ENCODE measurements at regions not wholly inside any gene's neighbourhood (a gene's known extent, or its start where the extent isn't known, plus 50 kb on each side); places are given as distances from the start of the nearest gene placed in this dataset.
A peak's percentile ranks its signal among the peaks of the same experiment; 100 is the strongest.

- no peak overlapping the region for H4K5ac ChIP-seq (ENCODE audit: insufficient read length, low read depth, low read length)
- H2BK120ac ChIP-seq (ENCODE audit: low read depth, low read length, poor library complexity, severe bottlenecking), result no peak overlapping the region
- TF ChIP-seq CTCF (conservative IDR thresholded peaks at IDR 0.05), result peak; percentile 70
- no peak overlapping the region for H4K8ac ChIP-seq (replicated peaks; ENCODE audit: insufficient read length, low read depth, low read length)
- no CpG with 5 or more reads among the region's 1 CpG for WGBS (ENCODE audit: extremely low coverage, insufficient read length, low lambda C conversion rate)
- H2BK12ac ChIP-seq (ENCODE audit: insufficient read length, low read depth, low read length), result no peak overlapping the region
- no peak overlapping the region for H3K4me2 ChIP-seq (ENCODE audit: insufficient read depth, insufficient read length, low read length)
- Mint-ChIP-seq H3K27ac (no peak overlapping the region), H3K4me1 (no peaks in the 10 kb centered on the region), H3K9me3 (peaks cover 6 to 7% of the 10 kb centered on the region in 2 experiments; a peak in 3 of 5 replicates), H3K36me3 (ENCODE audit: insufficient read depth in 1 of 3, low read depth in 3 of 3) (no peaks in the 10 kb centered on the region), H3K4me3 (no peak overlapping the region), H3K27me3 (ENCODE audit: low read depth) (no peaks in the 10 kb centered on the region)
- H3K79me1 ChIP-seq (ENCODE audit: insufficient read depth, low read depth, low read length, poor library complexity, severe bottlenecking), result no peaks in the 10 kb centered on the region
- H3K9ac ChIP-seq (ENCODE audit: extremely low read depth, insufficient read length, low read length), result no peak overlapping the region
- no peaks in the 10 kb centered on the region for H3K23me2 ChIP-seq (ENCODE audit: insufficient read length, low read depth, low read length, poor library complexity, severe bottlenecking)
- H2BK20ac ChIP-seq (ENCODE audit: low read depth, low read length, poor library complexity, severe bottlenecking), result no peak overlapping the region
- H3K18ac ChIP-seq (ENCODE audit: insufficient read length, low read depth, low read length), result no peak overlapping the region
- H3K56ac ChIP-seq (ENCODE audit: insufficient read length, low read depth, low read length), result no peak overlapping the region
- H3K23ac ChIP-seq (ENCODE audit: insufficient read length, low read depth, low read length), result no peak overlapping the region
- H4K91ac ChIP-seq (ENCODE audit: insufficient read length, low read depth, low read length), result no peak overlapping the region
- no peaks in the 10 kb centered on the region for H3K27me3 ChIP-seq (ENCODE audit: insufficient read depth, low read length)
- no peak overlapping the region for H2AK5ac ChIP-seq (ENCODE audit: insufficient read length, low read length)
- no peak overlapping the region for H3K14ac ChIP-seq (ENCODE audit: insufficient read depth, low read length)
- H4K20me1 ChIP-seq (ENCODE audit: control insufficient read depth, insufficient read depth, insufficient read length), result no peaks in the 10 kb centered on the region
- DNase-seq, result no peak
- H3K9me3 ChIP-seq (ENCODE audit: control insufficient read depth, low read depth, low read length), result no peaks in the 10 kb centered on the region
- no peak overlapping the region for H3K4ac ChIP-seq (ENCODE audit: low read depth, low read length)
- no peak overlapping the region for H2AFZ ChIP-seq (ENCODE audit: low read length)
- no peak overlapping the region for H2BK5ac ChIP-seq (ENCODE audit: insufficient read length, low read length)
- H3K4me1 ChIP-seq (ENCODE audit: insufficient read depth, low read length), result no peaks in the 10 kb centered on the region
- H3T11ph ChIP-seq (ENCODE audit: low read length), result no peak overlapping the region
- no peaks in the 10 kb centered on the region for H3K79me2 ChIP-seq (ENCODE audit: insufficient read depth, low read length)
- H3K27ac ChIP-seq (ENCODE audit: insufficient read length, low read depth, low read length), result no peak overlapping the region
- no peak overlapping the region for H2BK15ac ChIP-seq (ENCODE audit: low read depth, low read length)
These were observed 280.8 kb downstream of the RERGL start for GRCh38 chr12:17809206-17809605.
